ENCODE measurements at regions not wholly inside any gene's neighbourhood (a gene's known extent, or its start where the extent isn't known, plus 50 kb on each side); places are given as distances from the start of the nearest gene placed in this dataset.
"Not testable (repeated sequence)": the region's sequence is repeated elsewhere in the genome, so short reads cannot be mapped to it uniquely, and the experiment has no call there.

DNA sequence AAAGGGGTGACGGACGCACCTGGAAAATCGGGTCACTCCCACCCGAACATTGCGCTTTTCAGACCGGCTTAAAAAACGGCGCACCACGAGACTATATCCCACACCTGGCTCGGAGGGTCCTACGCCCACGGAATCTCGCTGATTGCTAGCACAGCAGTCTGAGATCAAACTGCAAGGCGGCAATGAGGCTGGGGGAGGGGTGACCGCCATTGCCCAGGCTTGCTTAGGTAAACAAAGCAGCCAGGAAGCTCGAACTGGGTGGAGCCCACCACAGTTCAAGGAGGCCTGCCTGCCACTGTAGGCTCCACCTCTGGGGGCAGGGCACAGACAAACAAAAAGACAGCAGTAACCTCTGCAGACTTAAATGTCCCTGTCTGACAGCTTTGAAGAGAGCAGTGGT is 342.0 kb upstream of the PKN2 start:
- TF ChIP-seq, protein P1, sequence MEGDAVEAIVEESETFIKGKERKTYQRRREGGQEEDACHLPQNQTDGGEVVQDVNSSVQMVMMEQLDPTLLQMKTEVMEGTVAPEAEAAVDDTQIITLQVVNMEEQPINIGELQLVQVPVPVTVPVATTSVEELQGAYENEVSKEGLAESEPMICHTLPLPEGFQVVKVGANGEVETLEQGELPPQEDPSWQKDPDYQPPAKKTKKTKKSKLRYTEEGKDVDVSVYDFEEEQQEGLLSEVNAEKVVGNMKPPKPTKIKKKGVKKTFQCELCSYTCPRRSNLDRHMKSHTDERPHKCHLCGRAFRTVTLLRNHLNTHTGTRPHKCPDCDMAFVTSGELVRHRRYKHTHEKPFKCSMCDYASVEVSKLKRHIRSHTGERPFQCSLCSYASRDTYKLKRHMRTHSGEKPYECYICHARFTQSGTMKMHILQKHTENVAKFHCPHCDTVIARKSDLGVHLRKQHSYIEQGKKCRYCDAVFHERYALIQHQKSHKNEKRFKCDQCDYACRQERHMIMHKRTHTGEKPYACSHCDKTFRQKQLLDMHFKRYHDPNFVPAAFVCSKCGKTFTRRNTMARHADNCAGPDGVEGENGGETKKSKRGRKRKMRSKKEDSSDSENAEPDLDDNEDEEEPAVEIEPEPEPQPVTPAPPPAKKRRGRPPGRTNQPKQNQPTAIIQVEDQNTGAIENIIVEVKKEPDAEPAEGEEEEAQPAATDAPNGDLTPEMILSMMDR (IDR thresholded peaks at IDR 0.05) = not testable (repeated sequence)
- TF ChIP-seq POLR2A (IDR thresholded peaks at IDR 0.05) = not testable (repeated sequence)
